Parathyroid adenoma (tissue), 2 donors: ENCODE measurements at regions not wholly inside any gene's neighbourhood (a gene's known extent, or its start where the extent isn't known, plus 50 kb on each side); places are given as distances from the start of the nearest gene placed in this dataset.

Experiments used
- H2AFZ ChIP-seq: fragments of 300-600 bp; sonication (generic); one replicate; pipeline ENCODE4 v1.7.0; 2017; ENCODE audit warnings: antibody characterized with exemption, mild to moderate bottlenecking
- H3K27ac ChIP-seq: fragments of 300-600 bp; sonication (generic); one replicate; pipeline ENCODE4 v1.7.0; 2017
- H3K27me3 ChIP-seq: fragments of 300-600 bp; sonication (generic); one replicate; pipeline ENCODE4 v1.7.0; 2017; ENCODE audit warnings: low read length; ENCODE audit not compliant: control insufficient read depth, insufficient read depth
- H3K36me3 ChIP-seq: fragments of 300-600 bp; sonication (generic); one replicate; pipeline ENCODE4 v1.7.0; 2017; ENCODE audit warnings: low read length; ENCODE audit not compliant: control insufficient read depth, insufficient read depth
- H3K4me1 ChIP-seq: fragments of 300-600 bp; sonication (generic); one replicate; pipeline ENCODE4 v1.7.0; 2017; ENCODE audit warnings: control low read depth
- H3K4me2 ChIP-seq: fragments of 300-600 bp; sonication (generic); one replicate; pipeline ENCODE4 v1.7.0; 2017; ENCODE audit warnings: low read length
- H3K4me3 ChIP-seq: fragments of 300-600 bp; sonication (generic); one replicate; pipeline ENCODE4 v1.7.0; 2017; ENCODE audit warnings: low read depth, low read length
- H3K79me2 ChIP-seq: fragments of 300-600 bp; sonication (generic); one replicate; pipeline ENCODE4 v1.7.0; 2017; ENCODE audit warnings: control low read depth
- H3K9ac ChIP-seq: fragments of 300-600 bp; sonication (generic); one replicate; pipeline ENCODE4 v1.7.0; 2017; ENCODE audit warnings: mild to moderate bottlenecking
- H3K9me3 ChIP-seq: fragments of 300-600 bp; sonication (generic); one replicate; pipeline ENCODE4 v1.7.0; 2017; ENCODE audit warnings: low read length; ENCODE audit not compliant: control insufficient read depth
- TF ChIP-seq, protein P1 (sequence below): fragments of 300-600 bp; sonication (generic); IDR thresholded peaks from one replicate; pipeline ENCODE4 v1.7.0; 2017; ENCODE audit warnings: antibody characterized with exemption, mild to moderate bottlenecking
- donor health status: primary hyperparathyroidism.

DNA sequence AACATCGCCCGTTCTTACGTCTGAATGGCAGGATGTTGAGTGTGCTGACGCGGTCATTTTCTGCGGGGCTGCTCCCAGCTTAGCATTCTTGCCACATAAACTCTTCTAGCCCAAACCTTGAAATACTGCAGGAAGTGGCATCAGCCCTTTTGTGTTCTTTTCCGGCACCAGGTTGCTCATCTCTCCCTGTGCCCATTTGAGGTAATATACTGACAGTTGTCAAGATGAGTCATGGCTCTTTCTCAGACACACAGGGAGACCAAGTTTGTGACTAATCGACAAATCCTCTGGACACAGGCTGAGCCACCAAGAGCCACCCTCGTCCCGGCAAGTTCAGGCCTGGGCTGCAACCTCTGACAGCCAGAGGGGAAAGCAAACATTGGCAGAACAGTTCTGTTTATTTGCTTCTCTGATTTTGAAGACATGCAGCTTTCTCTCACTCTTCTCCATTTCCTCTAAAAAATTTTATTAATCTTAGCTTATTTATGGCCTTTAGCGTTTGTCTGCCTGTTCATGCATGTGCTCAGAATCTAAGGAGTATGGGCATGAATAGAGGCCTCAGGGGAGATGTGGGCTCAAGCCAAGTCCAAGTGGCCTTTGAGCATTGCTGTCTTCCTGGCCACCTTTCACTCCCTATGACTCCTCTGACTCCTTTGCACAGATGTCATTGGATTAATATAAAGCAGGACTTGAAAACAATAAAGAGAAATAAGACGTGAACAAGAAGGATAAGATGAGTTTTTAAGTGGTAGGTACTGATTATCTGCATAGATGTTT lies 328.2 kb upstream of the JAG1 start:
- H3K27ac ChIP-seq: no peak overlapping the region
- H3K36me3 ChIP-seq: no peaks in the 10 kb centered on the region

DNA sequence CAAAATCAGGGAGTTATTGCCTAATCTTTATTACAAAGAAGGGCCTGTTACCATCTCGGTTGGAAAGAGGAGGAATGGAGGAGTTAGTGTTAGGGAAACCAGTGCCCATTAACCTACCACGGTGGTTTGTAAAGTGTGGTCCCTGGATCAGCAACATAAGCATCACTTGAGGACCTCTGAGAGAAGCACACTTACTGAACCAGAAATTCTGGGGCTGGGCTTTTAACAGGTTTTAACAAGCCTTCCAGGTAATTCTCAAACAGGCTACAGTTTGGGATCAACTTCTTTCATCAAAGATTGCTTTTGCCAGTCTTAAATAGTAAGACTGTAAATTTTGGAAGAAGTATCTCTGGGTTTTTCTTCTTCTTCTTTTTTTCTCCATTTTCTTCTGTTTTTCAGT lies 329.5 kb upstream of the JAG1 start:
- no peaks in the 10 kb centered on the region for H3K27me3 ChIP-seq
- H3K4me2 ChIP-seq: no peak overlapping the region
- H3K27ac ChIP-seq: no peak overlapping the region
- TF ChIP-seq, protein P1, sequence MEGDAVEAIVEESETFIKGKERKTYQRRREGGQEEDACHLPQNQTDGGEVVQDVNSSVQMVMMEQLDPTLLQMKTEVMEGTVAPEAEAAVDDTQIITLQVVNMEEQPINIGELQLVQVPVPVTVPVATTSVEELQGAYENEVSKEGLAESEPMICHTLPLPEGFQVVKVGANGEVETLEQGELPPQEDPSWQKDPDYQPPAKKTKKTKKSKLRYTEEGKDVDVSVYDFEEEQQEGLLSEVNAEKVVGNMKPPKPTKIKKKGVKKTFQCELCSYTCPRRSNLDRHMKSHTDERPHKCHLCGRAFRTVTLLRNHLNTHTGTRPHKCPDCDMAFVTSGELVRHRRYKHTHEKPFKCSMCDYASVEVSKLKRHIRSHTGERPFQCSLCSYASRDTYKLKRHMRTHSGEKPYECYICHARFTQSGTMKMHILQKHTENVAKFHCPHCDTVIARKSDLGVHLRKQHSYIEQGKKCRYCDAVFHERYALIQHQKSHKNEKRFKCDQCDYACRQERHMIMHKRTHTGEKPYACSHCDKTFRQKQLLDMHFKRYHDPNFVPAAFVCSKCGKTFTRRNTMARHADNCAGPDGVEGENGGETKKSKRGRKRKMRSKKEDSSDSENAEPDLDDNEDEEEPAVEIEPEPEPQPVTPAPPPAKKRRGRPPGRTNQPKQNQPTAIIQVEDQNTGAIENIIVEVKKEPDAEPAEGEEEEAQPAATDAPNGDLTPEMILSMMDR: no peak
- no peaks in the 10 kb centered on the region for H3K9me3 ChIP-seq
- no peak overlapping the region for H3K9ac ChIP-seq
- no peaks in the 10 kb centered on the region for H3K4me1 ChIP-seq
- no peak overlapping the region for H2AFZ ChIP-seq
- no peaks in the 10 kb centered on the region for H3K36me3 ChIP-seq
- H3K79me2 ChIP-seq: no peaks in the 10 kb centered on the region
- H3K4me3 ChIP-seq: no peak overlapping the region

More for the DNA sequence above, 328.2 kb upstream of the JAG1 start:
- no peaks in the 10 kb centered on the region for H3K9me3 ChIP-seq
- H3K4me2 ChIP-seq: no peak overlapping the region
- H3K27me3 ChIP-seq: no peaks in the 10 kb centered on the region
- no peak overlapping the region for H3K9ac ChIP-seq
- H2AFZ ChIP-seq: no peak overlapping the region
- TF ChIP-seq, protein P1: no peak
- H3K4me1 ChIP-seq: no peaks in the 10 kb centered on the region
- H3K4me3 ChIP-seq: no peak overlapping the region
- H3K79me2 ChIP-seq: no peaks in the 10 kb centered on the region

DNA sequence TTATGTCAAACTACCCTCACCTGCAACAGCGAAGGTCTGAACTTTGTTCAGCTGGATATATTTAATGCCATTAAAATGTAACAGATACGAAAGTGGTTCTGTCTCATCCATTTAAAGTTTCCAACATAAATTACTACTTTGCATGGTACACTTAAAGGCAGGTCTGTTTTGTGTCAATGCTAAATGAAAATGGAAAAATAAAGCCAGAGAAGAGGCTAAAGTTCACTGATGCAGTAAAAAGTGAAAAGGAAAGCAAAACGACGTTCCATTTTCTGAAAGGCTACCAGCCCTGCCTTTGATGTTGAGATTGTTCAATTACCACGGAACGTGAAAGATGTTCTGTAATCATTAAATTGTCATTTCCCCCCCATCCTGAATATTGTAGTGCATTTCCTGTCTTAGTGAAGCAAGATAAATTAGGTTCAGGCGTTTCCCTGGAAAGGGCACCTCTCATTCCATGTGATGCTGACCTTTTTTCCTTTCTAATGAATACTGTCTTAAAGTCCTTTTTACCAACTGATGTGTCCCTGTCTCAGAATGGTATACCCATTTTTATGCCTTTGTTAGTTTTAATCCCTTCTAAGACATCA lies 334.7 kb upstream of the JAG1 start:
- Histone ChIP-seq H3K27me3 (no peaks in the 10 kb centered on the region), H3K4me3 (no peak overlapping the region), H3K4me1 (no peaks in the 10 kb centered on the region), H3K36me3 (no peaks in the 10 kb centered on the region), H3K4me2 (no peak overlapping the region), H2AFZ (no peak overlapping the region), H3K9me3 (no peaks in the 10 kb centered on the region), H3K9ac (no peak overlapping the region), H3K79me2 (no peaks in the 10 kb centered on the region), H3K27ac (no peak overlapping the region)
- TF ChIP-seq, protein P1: no peak

DNA sequence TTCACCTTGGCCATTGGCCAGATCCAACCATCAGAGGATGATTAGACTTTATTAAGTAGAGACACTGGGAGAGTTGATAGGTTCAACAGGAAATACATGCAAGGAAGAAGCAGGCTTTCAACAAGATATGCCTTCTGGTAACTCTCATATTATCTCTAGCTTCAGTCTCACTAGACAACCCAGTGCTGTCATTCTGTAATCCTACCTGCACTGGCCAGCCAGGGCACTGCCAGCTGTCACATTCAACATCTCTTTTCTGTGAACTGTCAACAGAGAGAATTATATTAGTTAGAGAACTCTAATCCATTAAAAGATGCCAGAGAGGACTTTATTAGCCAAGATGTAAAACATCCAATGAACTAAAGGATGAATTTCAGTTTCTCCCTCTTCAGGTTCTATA lies 337.9 kb upstream of the JAG1 start:
- Histone ChIP-seq H3K4me3 (no peak overlapping the region), H3K4me2 (no peak overlapping the region), H3K9ac (no peak overlapping the region), H3K36me3 (no peaks in the 10 kb centered on the region), H2AFZ (no peak overlapping the region), H3K9me3 (no peaks in the 10 kb centered on the region), H3K79me2 (no peaks in the 10 kb centered on the region), H3K27me3 (no peaks in the 10 kb centered on the region), H3K27ac (no peak overlapping the region), H3K4me1 (no peaks in the 10 kb centered on the region)
- TF ChIP-seq, protein P1: no peak
